C4-2B (cell line): ENCODE measurements at regions not wholly inside any gene's neighbourhood (a gene's known extent, or its start where the extent isn't known, plus 50 kb on each side); places are given as distances from the start of the nearest gene placed in this dataset.

ENCODE experiments used
- ZFX ChIP-seq: fragments of 450-650 bp; IDR thresholded peaks from 2 replicates; pipeline ENCODE4 v1.6.1; 2017
- TF ChIP-seq, protein P1 (sequence below): fragments of 450-650 bp; conservative IDR thresholded peaks from 2 replicates; pipeline ENCODE4 v1.5.1; 2017; ENCODE audit warnings: mild to moderate bottlenecking

DNA sequence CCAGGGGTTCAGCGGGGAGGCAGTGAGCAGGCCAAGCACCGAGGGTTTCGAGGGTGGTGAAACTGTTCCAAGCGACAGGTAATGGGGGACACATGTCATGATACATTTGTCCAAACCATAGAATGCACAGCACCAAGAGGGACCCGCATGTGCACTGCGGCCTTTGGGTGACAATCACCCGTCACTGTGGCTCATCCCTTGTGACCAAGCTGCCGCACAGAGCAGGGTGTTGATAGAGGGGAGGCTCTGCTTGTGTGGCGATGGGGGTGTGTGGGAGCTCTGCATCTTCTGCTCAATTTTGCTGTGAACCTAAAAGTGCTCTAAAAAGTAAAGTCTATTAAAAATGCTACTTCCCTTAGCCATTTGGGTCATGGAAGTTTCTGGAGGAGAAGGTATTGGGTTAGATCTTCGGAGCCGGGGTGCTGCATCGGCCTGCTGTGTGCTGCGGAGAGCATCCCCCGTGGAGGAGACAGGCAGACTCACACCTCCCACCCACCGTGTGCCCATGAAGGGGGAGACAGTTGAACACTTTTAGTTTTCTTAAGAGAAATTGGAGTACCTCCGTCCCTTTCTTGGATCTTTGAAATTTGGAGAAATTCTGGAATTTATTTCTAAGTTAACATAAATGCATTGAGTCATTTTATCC lies 280.4 kb upstream of the IRX2 start:
- TF ChIP-seq, protein P1, sequence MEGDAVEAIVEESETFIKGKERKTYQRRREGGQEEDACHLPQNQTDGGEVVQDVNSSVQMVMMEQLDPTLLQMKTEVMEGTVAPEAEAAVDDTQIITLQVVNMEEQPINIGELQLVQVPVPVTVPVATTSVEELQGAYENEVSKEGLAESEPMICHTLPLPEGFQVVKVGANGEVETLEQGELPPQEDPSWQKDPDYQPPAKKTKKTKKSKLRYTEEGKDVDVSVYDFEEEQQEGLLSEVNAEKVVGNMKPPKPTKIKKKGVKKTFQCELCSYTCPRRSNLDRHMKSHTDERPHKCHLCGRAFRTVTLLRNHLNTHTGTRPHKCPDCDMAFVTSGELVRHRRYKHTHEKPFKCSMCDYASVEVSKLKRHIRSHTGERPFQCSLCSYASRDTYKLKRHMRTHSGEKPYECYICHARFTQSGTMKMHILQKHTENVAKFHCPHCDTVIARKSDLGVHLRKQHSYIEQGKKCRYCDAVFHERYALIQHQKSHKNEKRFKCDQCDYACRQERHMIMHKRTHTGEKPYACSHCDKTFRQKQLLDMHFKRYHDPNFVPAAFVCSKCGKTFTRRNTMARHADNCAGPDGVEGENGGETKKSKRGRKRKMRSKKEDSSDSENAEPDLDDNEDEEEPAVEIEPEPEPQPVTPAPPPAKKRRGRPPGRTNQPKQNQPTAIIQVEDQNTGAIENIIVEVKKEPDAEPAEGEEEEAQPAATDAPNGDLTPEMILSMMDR = no peak
- no peak for TF ChIP-seq ZFX
